ENCODE measurements at regions not wholly inside any gene's neighbourhood (a gene's known extent, or its start where the extent isn't known, plus 50 kb on each side); places are given as distances from the start of the nearest gene placed in this dataset.

- WGBS, 2 donors (ENCODE audit: low coverage in 1 of 2) = 88 to 92% methylated on average over 2 to 5 of the region's 5 CpGs
- H3K4me3 ChIP-seq = no peak overlapping the region
- no peak overlapping the region for H3K27ac ChIP-seq
- in situ Hi-C loops (cut with MboI; ENCODE audit: low pct_ligation_motif_present in 1 of 4, low pct_unique_long_range_greater_than_20kb in 1 of 4, low sequenced_read_pairs in 3 of 4) (no loop called here), intact Hi-C loops (cut with DNase I; ENCODE audit: low total_unique reads) (no loop called here)
- H3K4me1 ChIP-seq = no peaks in the 10 kb centered on the region
- no peaks in the 10 kb centered on the region for H3K36me3 ChIP-seq
- H3K9me3 ChIP-seq = no peaks in the 10 kb centered on the region
- no peak for DNase-seq
- no peak for TF ChIP-seq POLR2AphosphoS5 (IDR thresholded peaks at IDR 0.05)
- no peak for TF ChIP-seq POLR2A (IDR thresholded peaks at IDR 0.05)
- TF ChIP-seq CTCF (IDR thresholded peaks at IDR 0.05) = no peak
- no peak for TF ChIP-seq EP300 (IDR thresholded peaks at IDR 0.05; ENCODE audit: low read depth)
- H3K27me3 ChIP-seq = no peaks in the 10 kb centered on the region
These were observed 61.7 kb upstream of the STX18 start for GRCh38 chr4:4603592-4603991.

GRCh38 chr4:4603067-4603466 is 61.2 kb upstream of the STX18 start:
- no peaks in the 10 kb centered on the region for H3K9me3 ChIP-seq
- no peaks in the 10 kb centered on the region for H3K36me3 ChIP-seq
- TF ChIP-seq CTCF (IDR thresholded peaks at IDR 0.05) (no peak), POLR2AphosphoS5 (IDR thresholded peaks at IDR 0.05) (no peak), POLR2A (IDR thresholded peaks at IDR 0.05) (no peak), EP300 (IDR thresholded peaks at IDR 0.05; ENCODE audit: low read depth) (no peak)
- intact Hi-C loops (cut with DNase I; ENCODE audit: low total_unique reads) = no loop called here
- no peaks in the 10 kb centered on the region for H3K27me3 ChIP-seq
- no peak for DNase-seq
- no peak overlapping the region for H3K4me3 ChIP-seq
- 86% methylated on average over 4 of the region's 4 CpGs; no CpG with 5 or more reads in 1 of the 2 donors for WGBS, 2 donors (ENCODE audit: low coverage in 1 of 2)
- no peak overlapping the region for H3K27ac ChIP-seq
- in situ Hi-C loops (cut with MboI; ENCODE audit: low pct_ligation_motif_present in 1 of 4, low pct_unique_long_range_greater_than_20kb in 1 of 4, low sequenced_read_pairs in 3 of 4) = no loop called here
- no peaks in the 10 kb centered on the region for H3K4me1 ChIP-seq

GRCh38 chr4:4602468-4602867 is 60.6 kb upstream of the STX18 start:
- WGBS, 2 donors (ENCODE audit: low coverage in 1 of 2) = 83% methylated on average over 2 of the region's 2 CpGs; no CpG with 5 or more reads in 1 of the 2 donors
- intact Hi-C loops (cut with DNase I; ENCODE audit: low total_unique reads) = no loop called here
- no peak for DNase-seq

GRCh38 chr4:4601803-4602369 is 60.0 kb upstream of the STX18 start:
- DNase-seq = no peak
- 80 to 88% methylated on average over 2 to 13 of the region's 13 CpGs for whole genome bisulfite sequencing, 2 donors (ENCODE audit: low coverage in 1 of 2)
- intact Hi-C loops (cut with DNase I; ENCODE audit: low total_unique reads) = no loop called here

More at GRCh38 chr4:4602468-4602867, 60.6 kb upstream of the STX18 start:
- Histone ChIP-seq H3K27me3 (no peaks in the 10 kb centered on the region), H3K9me3 (no peaks in the 10 kb centered on the region), H3K27ac (no peak overlapping the region), H3K36me3 (no peaks in the 10 kb centered on the region), H3K4me1 (no peaks in the 10 kb centered on the region), H3K4me3 (no peak overlapping the region)
- in situ Hi-C loops (cut with MboI; ENCODE audit: low pct_ligation_motif_present in 1 of 4, low pct_unique_long_range_greater_than_20kb in 1 of 4, low sequenced_read_pairs in 3 of 4) = no loop called here
- no peak for TF ChIP-seq CTCF (IDR thresholded peaks at IDR 0.05)
- no peak for TF ChIP-seq EP300 (IDR thresholded peaks at IDR 0.05; ENCODE audit: low read depth)
- TF ChIP-seq POLR2A (IDR thresholded peaks at IDR 0.05) = no peak
- TF ChIP-seq POLR2AphosphoS5 (IDR thresholded peaks at IDR 0.05) = no peak

More at GRCh38 chr4:4601803-4602369, 60.0 kb upstream of the STX18 start:
- Histone ChIP-seq H3K9me3 (no peaks in the 10 kb centered on the region), H3K27me3 (no peaks in the 10 kb centered on the region), H3K36me3 (no peaks in the 10 kb centered on the region), H3K27ac (no peak overlapping the region), H3K4me1 (no peaks in the 10 kb centered on the region), H3K4me3 (no peak overlapping the region)
- in situ Hi-C loops (cut with MboI; ENCODE audit: low pct_ligation_motif_present in 1 of 4, low pct_unique_long_range_greater_than_20kb in 1 of 4, low sequenced_read_pairs in 3 of 4) = no loop called here
- TF ChIP-seq CTCF (IDR thresholded peaks at IDR 0.05) (no peak), EP300 (IDR thresholded peaks at IDR 0.05; ENCODE audit: low read depth) (no peak), POLR2A (IDR thresholded peaks at IDR 0.05) (no peak), POLR2AphosphoS5 (IDR thresholded peaks at IDR 0.05) (no peak)
